Endothelial cell of umbilical vein (primary cell): ENCODE measurements at regions not wholly inside any gene's neighbourhood (a gene's known extent, or its start where the extent isn't known, plus 50 kb on each side); places are given as distances from the start of the nearest gene placed in this dataset.

Source experiments
- BruUV-seq: library from RNA; stranded (reverse); fragments of 400-500 nt; replicated peaks from 2 replicates; lab custom pipeline; 2021; lab: Mats Ljungman, UMichigan
- CTCF ChIA-PET: fragments of 300-600, 350-600 bp; sonication (Branson Sonifier 250); formaldehyde crosslinking; loops from one replicate; lab custom pipeline; 2021; ENCODE audit warnings: antibody characterized with exemption, inconsistent platforms; lab: Charles Lee
- POLR2A ChIA-PET: fragments of 300-600, 350-600 bp; sonication (Branson Sonifier 250); formaldehyde crosslinking; loops from one replicate; lab custom pipeline; 2021; ENCODE audit warnings: antibody characterized with exemption, inconsistent platforms; lab: Charles Lee
- DNase-seq: peaks from one replicate; pipeline ENCODE4 v3.0.0-alpha.2; 2011; ENCODE audit warnings: low read depth, low spot score
- FAIRE-seq: peaks from 2 replicates; lab custom pipeline; 2011; peaks lifted over from hg19 to GRCh38; lab: Jason Lieb, UNC
- H2AFZ ChIP-seq: 2 replicates; pipeline ENCODE4 v1.6.0; 2012; ENCODE audit warnings: low read depth, low read length, control low read depth, inconsistent platforms
- H3K27ac ChIP-seq: 2 replicates; pipeline ENCODE4 v1.5.1; 2011; ENCODE audit warnings: low read depth, mild to moderate bottlenecking, control low read depth, low read length, moderate library complexity; ENCODE audit not compliant: insufficient read depth
- H3K27me3 ChIP-seq, 2 experiments: 2 replicates each; pipeline versions ENCODE4 v1.6.0 to v1.6.1; 2011; ENCODE audit warnings: low read length in 2 of 2, mixed read lengths in 1 of 2; ENCODE audit not compliant: control insufficient read depth in 2 of 2, insufficient read depth in 2 of 2
- H3K36me3 ChIP-seq, 2 experiments: 2 replicates in 1 of 2; 3 replicates in 1 of 2; pipeline ENCODE4 v1.5.1; 2011; ENCODE audit warnings: low read length in 2 of 2, mild to moderate bottlenecking in 1 of 2, moderate library complexity in 1 of 2; ENCODE audit not compliant: control insufficient read depth in 2 of 2, insufficient read depth in 2 of 2; ENCODE audit errors: extremely low read depth in 1 of 2
- H3K4me1 ChIP-seq: 3 replicates; pipeline ENCODE4 v1.5.1; 2011; ENCODE audit warnings: mild to moderate bottlenecking, low read length; ENCODE audit not compliant: control insufficient read depth, insufficient read depth; ENCODE audit errors: extremely low read depth
- H3K4me2 ChIP-seq: 2 replicates; pipeline ENCODE4 v1.6.1; 2011; ENCODE audit warnings: low read length, control low read depth, mixed read lengths; ENCODE audit not compliant: insufficient read depth
- H3K4me3 ChIP-seq, 3 experiments: fragments of 200-600 bp in 1 of 3; sonication (generic), shearing (Covaris generic) in 1 of 3; replicated peaks in 1 of 3; 2 replicates each; pipeline ENCODE4 v1.5.1; 2011 to 2016; ENCODE audit warnings: control low read depth in 3 of 3, low read length in 3 of 3, mild to moderate bottlenecking in 2 of 3, inconsistent platforms in 1 of 3, low read depth in 1 of 3, moderate library complexity in 1 of 3; ENCODE audit not compliant: insufficient read depth in 1 of 3
- H3K79me2 ChIP-seq: 2 replicates; pipeline ENCODE4 v1.6.0; 2012; ENCODE audit warnings: low read length, inconsistent platforms; ENCODE audit not compliant: control insufficient read depth, insufficient read depth
- H3K9ac ChIP-seq: replicated peaks from 2 replicates; pipeline ENCODE3; 2011; ENCODE audit warnings: low read length, control low read depth; ENCODE audit not compliant: insufficient read depth; ENCODE audit errors: extremely low read depth
- H3K9me1 ChIP-seq: replicated peaks from 3 replicates; pipeline ENCODE4 v1.6.0; 2011; ENCODE audit warnings: mild to moderate bottlenecking, low read length; ENCODE audit not compliant: control insufficient read depth, insufficient read depth; ENCODE audit errors: extremely low read depth
- H3K9me3 ChIP-seq: replicated peaks from 2 replicates; pipeline ENCODE4 v1.5.1; 2012; ENCODE audit warnings: low read length, inconsistent platforms; ENCODE audit not compliant: control insufficient read depth, insufficient read depth
- H4K20me1 ChIP-seq: replicated peaks from 2 replicates; pipeline ENCODE3; 2011; ENCODE audit warnings: mild to moderate bottlenecking, low read length; ENCODE audit not compliant: control insufficient read depth, insufficient read depth; ENCODE audit errors: extremely low read depth
- CTCF ChIP-seq, 2 donors: IDR thresholded peaks; 1 replicate in 1 of 2; 2 replicates in 1 of 2; pipeline ENCODE4 v1.5.1; 2011; ENCODE audit warnings: low read length in 2 of 2, mild to moderate bottlenecking in 2 of 2, moderate library complexity in 2 of 2, control low read depth in 1 of 2, inconsistent platforms in 1 of 2, low read depth in 1 of 2; ENCODE audit not compliant: insufficient read depth in 1 of 2; ENCODE audit errors: extremely low read depth in 1 of 2
- EZH2 ChIP-seq: IDR thresholded peaks from 2 replicates; pipeline ENCODE4 v1.6.1; 2012; ENCODE audit warnings: borderline replicate concordance, low read depth, mild to moderate bottlenecking, moderate library complexity, low read length, inconsistent platforms; ENCODE audit not compliant: severe bottlenecking
- FOS ChIP-seq: IDR thresholded peaks from 2 replicates; pipeline ENCODE4 v1.6.1; 2011; ENCODE audit warnings: mild to moderate bottlenecking, low read length, moderate library complexity, borderline replicate concordance; ENCODE audit not compliant: insufficient read depth
- GATA2 ChIP-seq: IDR thresholded peaks from 2 replicates; pipeline ENCODE4 v1.7.0; 2011; ENCODE audit warnings: low read depth, mild to moderate bottlenecking, moderate library complexity, mixed read lengths, low read length; ENCODE audit not compliant: insufficient read length, insufficient read depth
- JUN ChIP-seq: IDR thresholded peaks from 2 replicates; pipeline ENCODE4 v1.6.1; 2011; ENCODE audit warnings: borderline replicate concordance, low read depth; ENCODE audit not compliant: insufficient read length, insufficient read depth
- MAX ChIP-seq: IDR thresholded peaks from 2 replicates; pipeline ENCODE4 v1.6.1; 2011; ENCODE audit not compliant: insufficient read depth, insufficient read length
- MYC ChIP-seq: IDR thresholded peaks from one replicate; pipeline ENCODE4 v1.6.1; 2011; ENCODE audit warnings: mild to moderate bottlenecking, low read depth, low read length
- POLR2A ChIP-seq: IDR thresholded peaks from 2 replicates; pipeline ENCODE4 v1.6.1; 2012; ENCODE audit warnings: low read depth, mild to moderate bottlenecking, control low read depth, low read length
- POLR2AphosphoS5 ChIP-seq: IDR thresholded peaks from 2 replicates; pipeline ENCODE4 v1.6.1; 2012; ENCODE audit warnings: low read depth, mild to moderate bottlenecking, control low read depth, low read length, moderate library complexity; ENCODE audit not compliant: insufficient read depth
- dilution Hi-C: fragments of 300-500 bp; cut with MboI; formaldehyde crosslinking; loops from one replicate; pipeline ENCODE4 v1.15.0; 2019; ENCODE audit warnings: low sequenced_read_pairs; ENCODE audit not compliant: extremely low pct_ligation_motif_present
- intact Hi-C: fragments of 100-400 bp; cut with micrococcal nuclease; formaldehyde crosslinking; loops from one replicate; pipeline ENCODE4 v1.10.0; 2022

GRCh38 chr5:145568581-145568980 is 266.6 kb downstream of the PRELID2 start:
- no peaks in the 10 kb centered on the region for H3K9me3 ChIP-seq
- no TSS peak for BruUV-seq
- no peak overlapping the region for H3K4me3 ChIP-seq
- no peaks in the 10 kb centered on the region for H3K79me2 ChIP-seq
- H3K27me3 ChIP-seq: no peaks in the 10 kb centered on the region
- H3K27ac ChIP-seq: no peak overlapping the region
- no peak overlapping the region for H3K4me2 ChIP-seq
- FAIRE-seq: no peak
- DNase-seq: peak; percentile 25
- ChIA-PET POLR2A (no interaction called here), CTCF (no interaction called here)
- dilution Hi-C loops: no loop called here
- H2AFZ ChIP-seq: no peak overlapping the region
- H3K36me3 ChIP-seq: no peaks in the 10 kb centered on the region
- H3K9ac ChIP-seq: no peak overlapping the region
- H3K9me1 ChIP-seq: no peaks in the 10 kb centered on the region
- intact Hi-C loops: no loop called here
- H4K20me1 ChIP-seq: no peaks in the 10 kb centered on the region
- TF ChIP-seq POLR2A (no peak), POLR2AphosphoS5 (no peak), EZH2 (no peak), JUN (no peak)
- H3K4me1 ChIP-seq: no peaks in the 10 kb centered on the region

- no peak overlapping the region for H3K27ac ChIP-seq
- H3K79me2 ChIP-seq: no peaks in the 10 kb centered on the region
- H3K4me2 ChIP-seq: no peak overlapping the region
- no peaks in the 10 kb centered on the region for H3K27me3 ChIP-seq
- FAIRE-seq: no peak
- H3K9ac ChIP-seq: no peak overlapping the region
- dilution Hi-C loops: no loop called here
- H3K36me3 ChIP-seq: no peaks in the 10 kb centered on the region
- H3K4me1 ChIP-seq: no peaks in the 10 kb centered on the region
- CTCF ChIA-PET: no interaction called here
- H3K9me3 ChIP-seq: no peaks in the 10 kb centered on the region
- H3K4me3 ChIP-seq: no peak overlapping the region
- TF ChIP-seq MYC (no peak), CTCF (IDR thresholded peaks at IDR 0.05; ENCODE audit: extremely low read depth in 1 of 2, insufficient read depth in 1 of 2, low read depth in 1 of 2, low read length in 2 of 2) (no peak), POLR2A (no peak), JUN (no peak), POLR2AphosphoS5 (no peak), EZH2 (no peak), MAX (no peak), GATA2 (no peak), FOS (no peak)
- intact Hi-C loops: no loop called here
- POLR2A ChIA-PET: no interaction called here
- no TSS peak for BruUV-seq
- no peaks in the 10 kb centered on the region for H3K9me1 ChIP-seq
- no peaks in the 10 kb centered on the region for H4K20me1 ChIP-seq
- no peak overlapping the region for H2AFZ ChIP-seq
- DNase-seq: no peak
Measured at GRCh38 chr5:145562931-145563330, 272.2 kb downstream of the PRELID2 start.
